Mesendoderm (in vitro differentiated cells): ENCODE measurements at regions not wholly inside any gene's neighbourhood (a gene's known extent, or its start where the extent isn't known, plus 50 kb on each side); places are given as distances from the start of the nearest gene placed in this dataset.

ENCODE experiments used
- DNase-seq: peaks from one replicate; pipeline ENCODE4 v3.0.0; 2013
- H2AK5ac ChIP-seq: 2 replicates; pipeline ENCODE4 v1.6.1; 2013; ENCODE audit warnings: low read length, inconsistent platforms
- H2BK120ac ChIP-seq: 2 replicates; pipeline ENCODE4 v1.6.1; 2013; ENCODE audit warnings: low read depth, mild to moderate bottlenecking, low read length, moderate library complexity, mixed read lengths
- H2BK15ac ChIP-seq: replicated peaks from 2 replicates; pipeline ENCODE4 v1.6.1; 2013; ENCODE audit warnings: low read depth, mild to moderate bottlenecking, moderate library complexity
- H2BK5ac ChIP-seq: 2 replicates; pipeline ENCODE4 v1.6.1; 2013; ENCODE audit warnings: low read length, inconsistent platforms
- H3K18ac ChIP-seq: 2 replicates; pipeline ENCODE4 v1.6.1; 2013; ENCODE audit warnings: mild to moderate bottlenecking, low read length, mixed read lengths
- H3K23ac ChIP-seq: one replicate; pipeline ENCODE4 v1.6.1; 2013; ENCODE audit warnings: low read length
- H3K27ac ChIP-seq: 2 replicates; pipeline ENCODE4 v1.5.1; 2013; ENCODE audit warnings: low read depth, mild to moderate bottlenecking, inconsistent platforms, low read length, moderate library complexity
- H3K27me3 ChIP-seq: 2 replicates; pipeline ENCODE4 v1.6.1; 2013; ENCODE audit warnings: low read length, control low read depth, mild to moderate bottlenecking, inconsistent platforms; ENCODE audit not compliant: insufficient read depth, poor library complexity
- H3K36me3 ChIP-seq: 2 replicates; pipeline ENCODE4 v1.6.1; 2013; ENCODE audit warnings: low read length, inconsistent platforms; ENCODE audit not compliant: control insufficient read depth, insufficient read depth
- H3K4ac ChIP-seq: one replicate; pipeline ENCODE4 v1.6.1; 2013; ENCODE audit warnings: low read depth, mild to moderate bottlenecking, low read length, moderate library complexity
- H3K4me1 ChIP-seq: 2 replicates; pipeline ENCODE4 v1.6.1; 2013; ENCODE audit warnings: low read depth, low read length, inconsistent platforms; ENCODE audit not compliant: control insufficient read depth
- H3K4me2 ChIP-seq: 2 replicates; pipeline ENCODE4 v1.6.1; 2013; ENCODE audit warnings: low read length
- H3K4me3 ChIP-seq: 2 replicates; pipeline ENCODE4 v1.5.1; 2013; ENCODE audit warnings: mild to moderate bottlenecking, low read length
- H3K56ac ChIP-seq: one replicate; pipeline ENCODE4 v1.6.1; 2013; ENCODE audit warnings: low read length
- H3K79me1 ChIP-seq: 2 replicates; pipeline ENCODE4 v1.6.1; 2013; ENCODE audit warnings: low read length, inconsistent platforms
- H3K79me2 ChIP-seq: 2 replicates; pipeline ENCODE4 v1.6.1; 2013; ENCODE audit warnings: mild to moderate bottlenecking, low read length; ENCODE audit not compliant: control insufficient read depth, insufficient read depth
- H3K9ac ChIP-seq: 2 replicates; pipeline ENCODE4 v1.6.1; 2013; ENCODE audit warnings: low read length, inconsistent platforms
- H4K5ac ChIP-seq: one replicate; pipeline ENCODE4 v1.6.1; 2013; ENCODE audit warnings: low read length
- H4K8ac ChIP-seq: one replicate; pipeline ENCODE4 v1.6.1; 2013; ENCODE audit warnings: low read depth, mild to moderate bottlenecking, control low read depth, low read length, moderate library complexity
- WGBS: extraction: QIAGEN DNeasy Blood & Tissue Kit; methylation state at CpG from one replicate; pipeline ENCODE4 v1.1.7; 2013; ENCODE audit warnings: low lambda C conversion rate, missing lambda C conversion rate; ENCODE audit not compliant: insufficient coverage; ENCODE audit errors: extremely low coverage; 5-methylcytosine and 5-hydroxymethylcytosine counted together

GRCh38 chr11:134906356-134906955, 494.4 kb upstream of the B3GAT1 start:
- Histone ChIP-seq H2BK5ac (no peak overlapping the region), H3K4me3 (no peak overlapping the region), H3K79me2 (no peaks in the 10 kb centered on the region), H3K56ac (no peak overlapping the region), H4K8ac (no peak overlapping the region), H3K23ac (peak overlapping the region; percentile 54), H3K27me3 (no peaks in the 10 kb centered on the region), H3K36me3 (no peaks in the 10 kb centered on the region), H3K79me1 (no peaks in the 10 kb centered on the region), H3K4ac (no peak overlapping the region), H2BK120ac (no peak overlapping the region), H4K5ac (no peak overlapping the region), H3K9ac (no peak overlapping the region), H2AK5ac (no peak overlapping the region), H2BK15ac (no peak overlapping the region), H3K4me2 (no peak overlapping the region), H3K4me1 (no peaks in the 10 kb centered on the region), H3K27ac (no peak overlapping the region), H3K18ac (no peak overlapping the region)
- no CpG with 5 or more reads among the region's 19 CpGs for WGBS
- no peak for DNase-seq

DNA sequence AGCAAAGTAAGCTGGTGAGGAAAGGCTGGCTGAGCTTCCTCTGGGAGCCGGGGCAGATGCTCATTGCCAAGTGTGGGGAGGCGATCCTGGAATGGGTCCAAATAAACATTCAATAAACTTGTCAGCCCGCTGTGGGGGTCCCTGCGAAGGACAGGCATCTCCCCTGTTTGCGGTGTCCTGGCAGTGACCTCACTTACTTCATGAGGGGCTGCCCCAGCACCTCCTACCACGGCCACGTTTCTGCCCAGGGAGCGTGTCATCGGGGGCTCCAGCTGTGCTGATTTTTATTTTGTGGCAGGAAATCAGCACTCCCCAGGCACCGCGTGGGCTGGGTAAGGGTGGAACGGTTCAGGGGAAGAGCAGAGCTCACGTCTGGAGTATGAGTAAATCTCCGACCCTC, 493.9 kb upstream of the B3GAT1 start:
- Histone ChIP-seq H3K4ac (no peak overlapping the region), H2BK120ac (no peak overlapping the region), H3K79me2 (no peaks in the 10 kb centered on the region), H3K27me3 (no peaks in the 10 kb centered on the region), H2AK5ac (no peak overlapping the region), H2BK15ac (no peak overlapping the region), H4K8ac (no peak overlapping the region), H3K79me1 (no peaks in the 10 kb centered on the region), H3K56ac (no peak overlapping the region), H2BK5ac (no peak overlapping the region), H3K18ac (no peak overlapping the region), H3K36me3 (no peaks in the 10 kb centered on the region), H3K9ac (no peak overlapping the region), H3K4me2 (no peak overlapping the region), H3K4me3 (no peak overlapping the region), H3K27ac (no peak overlapping the region), H3K4me1 (no peaks in the 10 kb centered on the region), H4K5ac (no peak overlapping the region), H3K23ac (peak overlapping the region; percentile 54)
- WGBS = no CpG with 5 or more reads among the region's 14 CpGs
- DNase-seq = no peak

DNA sequence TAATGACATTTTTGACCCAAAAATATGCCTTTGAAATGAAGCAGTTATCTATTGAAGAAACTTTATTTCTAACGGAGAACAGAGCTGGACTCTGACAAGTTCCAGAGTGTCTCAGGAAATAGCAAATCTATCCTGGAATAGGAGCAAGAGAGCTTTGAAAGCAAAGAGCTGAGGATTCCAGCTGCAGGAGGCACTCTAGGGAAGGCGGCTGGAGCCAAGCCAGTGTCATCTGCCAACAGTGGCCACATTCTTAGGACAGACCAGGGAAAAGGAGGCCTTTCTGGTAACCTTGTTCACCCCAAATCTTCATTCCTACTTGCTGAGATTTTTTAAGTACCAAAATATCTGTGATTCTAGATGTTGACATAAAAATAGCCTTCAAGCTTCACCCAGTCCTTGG, 493.5 kb upstream of the B3GAT1 start:
- Histone ChIP-seq H3K23ac (no peak overlapping the region), H4K5ac (no peak overlapping the region), H3K18ac (no peak overlapping the region), H3K4me2 (no peak overlapping the region), H3K36me3 (no peaks in the 10 kb centered on the region), H2BK5ac (no peak overlapping the region), H3K9ac (no peak overlapping the region), H3K27me3 (no peaks in the 10 kb centered on the region), H2AK5ac (no peak overlapping the region), H3K27ac (no peak overlapping the region), H4K8ac (no peak overlapping the region), H3K79me2 (no peaks in the 10 kb centered on the region), H3K4ac (no peak overlapping the region), H2BK15ac (no peak overlapping the region), H2BK120ac (no peak overlapping the region), H3K56ac (no peak overlapping the region), H3K79me1 (no peaks in the 10 kb centered on the region), H3K4me1 (no peaks in the 10 kb centered on the region), H3K4me3 (no peak overlapping the region)
- DNase-seq = no peak
- no CpG with 5 or more reads among the region's 2 CpGs for WGBS

- no peak overlapping the region for H3K27ac ChIP-seq
- H3K23ac ChIP-seq = no peak overlapping the region
- H3K4me1 ChIP-seq = no peaks in the 10 kb centered on the region
- no peaks in the 10 kb centered on the region for H3K79me1 ChIP-seq
- H3K18ac ChIP-seq = no peak overlapping the region
- H2BK120ac ChIP-seq = no peak overlapping the region
- H3K79me2 ChIP-seq = no peaks in the 10 kb centered on the region
- no peak for DNase-seq
- H2BK5ac ChIP-seq = no peak overlapping the region
- no peak overlapping the region for H3K56ac ChIP-seq
- H3K27me3 ChIP-seq = no peaks in the 10 kb centered on the region
- H2AK5ac ChIP-seq = no peak overlapping the region
- H3K9ac ChIP-seq = no peak overlapping the region
- H4K8ac ChIP-seq = no peak overlapping the region
- WGBS = no CpG with 5 or more reads among the region's 8 CpGs
- no peak overlapping the region for H3K4ac ChIP-seq
- H3K4me2 ChIP-seq = no peak overlapping the region
- no peak overlapping the region for H4K5ac ChIP-seq
- H2BK15ac ChIP-seq = no peak overlapping the region
- no peak overlapping the region for H3K4me3 ChIP-seq
- no peaks in the 10 kb centered on the region for H3K36me3 ChIP-seq
Observed at GRCh38 chr11:134904103-134904790, 492.2 kb upstream of the B3GAT1 start.

- Histone ChIP-seq H4K8ac (no peak overlapping the region), H3K4me1 (no peaks in the 10 kb centered on the region), H3K4me2 (no peak overlapping the region), H3K56ac (no peak overlapping the region), H2AK5ac (no peak overlapping the region), H3K36me3 (no peaks in the 10 kb centered on the region), H2BK5ac (no peak overlapping the region), H3K27ac (no peak overlapping the region), H3K9ac (no peak overlapping the region), H3K27me3 (no peaks in the 10 kb centered on the region), H2BK120ac (no peak overlapping the region), H2BK15ac (no peak overlapping the region), H3K4ac (no peak overlapping the region), H3K79me1 (no peaks in the 10 kb centered on the region), H3K18ac (no peak overlapping the region), H4K5ac (no peak overlapping the region), H3K4me3 (no peak overlapping the region), H3K23ac (peak overlapping the region; percentile 57), H3K79me2 (no peaks in the 10 kb centered on the region)
- DNase-seq = no peak
- WGBS = no CpG with 5 or more reads among the region's 9 CpGs
Observed at GRCh38 chr11:134901955-134902918, 490.2 kb upstream of the B3GAT1 start.
